IPS-NIHi11 (cell line): ENCODE measurements at regions not wholly inside any gene's neighbourhood (a gene's known extent, or its start where the extent isn't known, plus 50 kb on each side); places are given as distances from the start of the nearest gene placed in this dataset.
"Not testable (repeated sequence)": the region's sequence is repeated elsewhere in the genome, so short reads cannot be mapped to it uniquely, and the experiment has no call there.

Experiments used
- DNase-seq: peaks from one replicate; pipeline ENCODE4 v3.0.0; 2012; ENCODE audit warnings: mixed read lengths, low spot score

DNA sequence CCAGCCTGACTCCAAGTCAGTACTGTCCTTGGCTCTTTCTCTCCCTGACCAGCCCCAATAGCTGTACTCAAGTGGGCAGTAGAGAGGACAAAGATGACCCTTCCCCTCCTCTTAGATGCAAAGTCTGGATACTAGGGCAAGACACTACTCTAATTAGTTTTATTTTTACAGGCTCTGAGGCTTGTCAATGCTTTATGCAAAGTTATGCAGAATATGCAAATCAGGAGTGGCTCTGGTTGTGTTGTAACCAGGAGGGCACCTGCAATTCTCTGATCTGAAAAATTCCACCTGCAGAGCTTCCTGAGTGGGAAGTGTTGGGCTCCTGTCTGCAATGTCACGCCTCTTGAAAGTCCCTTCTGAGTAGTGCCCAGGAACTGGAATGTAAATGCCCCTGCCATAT, 201.5 kb downstream of the RGS3 start:
- no peak for DNase-seq

DNA sequence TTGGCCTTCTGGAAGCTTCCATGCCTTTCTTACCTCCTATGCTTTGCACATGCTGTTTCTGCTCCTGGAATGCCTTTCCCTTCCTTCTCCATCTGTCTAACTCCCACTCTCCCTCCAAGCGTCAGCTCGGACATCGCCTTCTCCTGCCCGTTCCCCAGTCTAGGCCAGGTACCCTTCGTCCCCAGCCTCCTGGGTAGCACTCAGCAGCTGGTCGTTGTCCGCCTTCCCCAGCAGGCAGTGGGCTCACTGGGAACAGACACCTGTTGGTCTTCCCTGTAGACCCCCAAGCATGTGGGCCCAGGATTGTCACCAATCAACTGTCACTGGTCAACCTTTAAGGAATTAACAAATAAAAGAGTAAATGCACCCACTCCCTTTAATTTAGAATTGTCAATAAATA, 202.2 kb downstream of the RGS3 start:
- no peak for DNase-seq

DNA sequence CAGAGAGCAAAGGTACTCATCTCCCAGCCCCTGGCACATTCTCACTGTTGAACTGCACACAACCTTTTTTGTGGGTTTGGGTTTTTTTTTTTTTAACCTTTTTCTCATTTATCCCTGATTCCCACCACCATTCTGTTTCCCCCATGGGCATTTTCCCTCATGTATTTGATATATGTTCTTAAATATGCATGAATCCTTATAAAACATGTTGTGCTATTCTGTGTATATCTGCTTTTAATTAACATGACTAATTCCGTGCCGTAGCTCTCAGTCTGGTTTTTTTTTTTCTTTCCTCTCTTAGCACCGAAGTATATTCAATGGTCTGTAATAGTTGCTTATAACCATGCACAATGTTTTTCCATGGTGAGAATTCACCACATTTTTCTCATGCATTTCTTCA, 204.5 kb downstream of the RGS3 start:
- DNase-seq = no peak

DNA sequence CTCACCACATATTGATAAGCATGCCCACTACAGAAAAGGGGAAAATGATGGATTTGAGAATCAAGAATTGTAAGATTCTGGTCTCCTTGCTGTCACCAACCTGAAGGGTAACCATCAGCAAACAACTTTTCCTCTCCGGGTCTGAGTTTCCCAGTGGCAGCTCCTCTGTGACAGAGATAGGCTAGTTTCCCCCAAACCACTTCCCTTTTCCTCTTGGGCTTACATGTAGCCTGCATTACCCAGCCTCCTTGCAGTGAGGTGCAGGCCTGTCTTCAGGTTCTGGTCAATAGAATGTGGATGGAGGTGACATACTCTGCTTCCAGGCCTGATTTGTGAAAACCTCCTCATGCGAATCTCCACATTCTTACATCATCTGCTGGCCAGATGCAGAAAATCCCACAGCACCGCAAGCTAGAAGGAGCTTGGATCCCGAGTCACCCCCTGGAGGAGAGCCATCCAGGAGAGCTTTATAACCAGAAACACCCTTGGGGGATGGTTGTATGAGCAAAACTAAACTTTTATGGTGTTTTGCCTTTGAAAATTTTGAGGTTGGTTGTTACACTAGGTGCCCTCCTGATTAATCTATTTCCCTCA, 206.1 kb downstream of the RGS3 start:
- DNase-seq = no peak

DNA sequence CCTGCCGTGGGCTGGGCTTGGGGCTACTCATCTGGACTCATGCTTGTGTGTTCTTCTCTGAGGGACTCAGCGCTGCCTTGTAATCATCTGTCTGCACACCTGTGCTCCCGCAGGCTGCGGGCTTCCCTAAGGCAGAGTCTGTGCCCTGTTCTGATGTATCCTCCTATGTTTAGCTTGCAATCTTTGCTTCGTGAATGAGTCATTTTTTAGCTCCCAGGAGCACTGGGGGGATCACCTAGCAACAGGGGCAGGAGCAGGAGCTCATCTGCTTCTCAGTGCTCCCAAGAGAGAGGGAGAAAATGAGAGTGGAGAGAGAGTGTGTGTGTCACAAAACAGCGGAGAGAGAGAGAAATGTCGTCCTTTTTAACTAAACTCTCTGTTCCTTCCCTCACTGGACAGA, 202.4 kb upstream of the ZNF618 start:
- DNase-seq = no peak

DNA sequence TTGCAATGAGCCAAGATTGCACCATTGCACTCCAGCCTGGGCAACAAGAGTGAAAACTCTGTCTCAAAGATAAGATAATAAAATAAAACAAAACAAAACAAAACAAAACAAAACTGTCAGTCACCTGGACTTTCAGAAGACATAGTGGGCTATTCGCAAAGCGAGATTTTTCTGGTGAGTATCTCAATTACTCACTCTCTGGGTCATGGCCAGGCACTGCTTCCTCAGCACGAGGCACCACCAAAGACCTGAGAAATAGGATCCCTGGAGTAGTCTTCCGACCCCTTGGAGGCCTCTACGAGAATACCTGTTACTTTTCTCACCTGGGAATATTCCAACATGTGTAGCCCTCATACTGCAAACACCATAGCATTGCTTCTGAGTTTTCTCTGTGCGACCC, 201.7 kb upstream of the ZNF618 start:
- DNase-seq = no peak

DNA sequence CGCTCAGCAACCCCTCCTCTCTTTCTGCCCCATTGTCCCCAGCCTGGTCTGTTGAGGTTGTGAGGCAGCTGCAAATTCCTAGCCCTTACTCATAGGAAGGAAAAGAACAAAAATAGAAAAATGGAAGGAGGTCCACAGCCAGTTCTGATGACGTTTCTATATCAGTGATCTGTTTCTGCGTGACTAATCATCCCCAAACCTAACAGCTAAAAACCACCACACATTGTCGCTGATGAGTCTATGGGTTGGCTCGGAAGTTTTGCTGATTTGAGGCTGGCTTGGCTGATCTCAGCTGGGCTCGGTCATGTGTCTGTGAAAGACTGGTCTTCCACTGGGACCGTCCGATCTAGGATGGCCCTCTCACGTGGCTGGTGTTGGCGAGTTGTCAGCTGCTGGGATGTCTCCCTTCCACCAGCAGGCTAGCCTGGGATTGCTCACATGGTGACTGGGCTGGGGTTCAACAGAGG, 200.6 kb upstream of the ZNF618 start:
- DNase-seq = no peak

DNA sequence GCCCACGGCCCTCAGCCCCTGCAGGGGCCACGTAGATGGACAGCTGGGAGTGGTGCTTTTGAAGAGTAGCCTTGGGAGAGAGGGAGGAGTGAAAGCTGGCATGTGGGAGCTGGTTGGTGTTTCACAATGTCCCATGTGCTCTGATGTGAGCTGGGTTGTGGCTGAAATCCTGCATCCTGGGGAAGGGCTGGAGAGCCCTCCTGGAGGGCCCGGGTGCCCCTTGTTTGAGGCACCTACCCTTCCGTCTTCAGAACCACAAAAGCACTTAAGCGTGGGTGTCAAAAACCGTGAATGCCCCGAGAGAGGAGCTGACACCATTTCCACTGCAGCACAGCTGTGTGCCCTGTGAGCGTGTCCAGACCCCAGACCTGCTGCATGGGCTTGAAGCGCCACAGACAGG, 199.1 kb upstream of the ZNF618 start:
- no peak for DNase-seq

DNA sequence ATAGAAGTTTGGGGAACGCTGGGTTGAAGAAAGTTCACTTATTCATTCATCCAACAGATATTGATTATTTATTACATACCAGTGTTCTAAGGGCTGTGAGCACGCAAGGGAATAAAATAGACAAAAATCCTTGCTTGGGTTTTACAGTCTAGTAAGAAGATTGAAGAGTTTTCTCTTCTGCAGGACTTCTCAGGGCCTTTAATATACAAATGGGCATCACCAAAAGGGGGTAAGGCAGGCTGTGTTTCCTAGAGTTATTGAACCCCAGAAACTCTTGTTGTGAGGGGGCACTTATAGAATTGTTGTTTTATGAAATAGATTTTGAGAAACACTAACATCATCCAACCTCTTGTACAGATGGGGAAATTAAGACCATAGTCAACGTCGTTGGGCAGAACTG, 198.5 kb upstream of the ZNF618 start:
- no peak for DNase-seq

DNA sequence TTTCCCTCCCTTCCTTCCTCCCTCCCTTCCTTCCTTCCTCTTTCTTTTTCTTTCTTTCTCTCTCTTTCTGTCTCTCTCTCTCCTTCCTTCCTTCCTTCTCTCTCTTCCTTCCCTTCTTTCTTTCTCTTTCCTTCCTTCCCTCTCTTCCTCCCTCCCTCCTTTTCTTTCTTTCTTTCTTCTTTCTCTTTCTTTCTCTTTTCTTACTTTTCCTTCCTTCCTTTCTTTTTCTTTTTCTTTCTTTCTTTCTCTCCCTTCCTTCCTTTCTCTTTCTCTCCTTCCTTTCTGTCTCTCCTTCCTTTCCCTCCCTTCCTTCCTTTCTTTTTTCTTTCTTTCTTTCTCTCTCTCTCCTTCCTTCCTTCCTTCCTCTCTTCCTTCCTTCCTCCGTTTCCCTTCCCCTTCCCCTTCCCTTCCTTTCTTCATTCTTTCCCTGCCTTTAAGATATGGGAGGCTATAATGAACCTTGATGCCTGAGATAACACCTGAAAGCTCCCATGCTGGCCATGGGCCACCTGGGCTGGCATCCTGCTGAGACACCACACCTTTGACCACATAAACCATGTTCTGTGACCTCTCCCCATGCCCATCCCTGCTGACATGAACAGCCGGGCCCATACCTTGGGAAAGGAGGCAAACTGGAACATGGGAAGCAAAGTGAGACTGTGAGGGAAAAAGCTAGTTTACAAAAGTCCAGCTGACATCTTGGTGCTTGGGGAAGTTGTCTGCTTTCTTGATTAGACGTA, 197.8 kb upstream of the ZNF618 start:
- DNase-seq = no peak

DNA sequence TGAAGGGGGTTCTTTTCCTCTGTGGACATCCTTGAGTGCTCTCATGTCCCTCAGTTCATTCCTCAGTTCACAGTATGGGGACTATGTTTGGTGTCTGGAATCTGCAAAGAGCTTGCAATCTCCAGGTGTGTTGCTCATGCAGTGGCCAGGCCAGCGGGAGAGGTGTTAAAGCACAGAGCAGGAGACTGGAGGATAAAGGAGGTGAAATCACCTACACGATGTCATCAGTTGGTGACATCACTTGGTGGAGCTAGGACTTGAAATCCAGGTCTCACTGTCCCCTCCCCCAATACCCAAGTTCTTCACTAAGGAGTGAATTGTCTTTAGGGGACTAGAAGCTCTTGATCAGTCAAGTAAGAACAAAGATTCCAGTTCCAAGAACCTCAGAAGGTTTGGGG, 197.3 kb upstream of the ZNF618 start:
- DNase-seq = no peak

DNA sequence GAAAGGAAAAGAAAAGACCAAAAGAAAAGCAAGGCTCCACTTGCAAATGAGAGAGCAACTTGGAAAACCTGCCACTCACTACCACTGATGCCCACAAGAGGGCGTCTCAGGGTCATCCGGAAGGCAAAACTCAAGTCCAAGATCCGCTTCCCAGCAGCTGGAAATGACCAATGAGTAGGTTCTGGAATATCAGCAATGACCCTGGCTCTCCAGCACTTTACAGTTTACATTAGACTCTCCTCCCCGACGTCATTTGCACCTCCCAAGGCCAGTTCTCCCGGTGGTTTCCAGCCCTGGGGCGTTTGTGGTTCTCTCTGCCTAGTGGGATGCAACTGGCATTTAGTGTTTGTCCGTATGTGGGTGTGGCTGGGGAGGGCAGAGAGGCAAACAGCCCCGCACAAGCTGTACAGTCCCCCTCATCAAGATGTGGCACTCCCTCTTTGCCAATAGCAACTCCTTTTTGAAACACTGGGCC, 193.8 kb upstream of the ZNF618 start:
- peak; percentile 80 for DNase-seq

DNA sequence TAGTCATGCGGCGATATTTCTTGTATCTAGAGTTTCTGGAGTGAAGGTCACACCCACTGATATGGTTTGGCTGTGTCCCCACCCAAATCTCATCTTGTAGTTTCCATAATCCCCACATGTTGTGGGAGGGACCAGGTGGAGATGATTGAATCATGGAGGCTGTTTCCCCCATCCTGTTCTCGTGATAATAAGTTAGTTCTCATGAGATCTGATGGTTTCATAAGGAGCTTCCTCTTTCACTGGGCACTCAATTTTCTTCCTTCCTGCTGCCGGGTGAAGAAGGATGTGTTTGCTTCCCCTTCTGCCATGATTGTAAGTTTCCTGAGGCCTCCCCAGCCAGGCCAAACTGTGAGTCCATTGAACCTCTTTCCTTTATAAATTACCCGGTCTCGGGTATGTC, 190.5 kb upstream of the ZNF618 start:
- DNase-seq = not testable (repeated sequence)

DNA sequence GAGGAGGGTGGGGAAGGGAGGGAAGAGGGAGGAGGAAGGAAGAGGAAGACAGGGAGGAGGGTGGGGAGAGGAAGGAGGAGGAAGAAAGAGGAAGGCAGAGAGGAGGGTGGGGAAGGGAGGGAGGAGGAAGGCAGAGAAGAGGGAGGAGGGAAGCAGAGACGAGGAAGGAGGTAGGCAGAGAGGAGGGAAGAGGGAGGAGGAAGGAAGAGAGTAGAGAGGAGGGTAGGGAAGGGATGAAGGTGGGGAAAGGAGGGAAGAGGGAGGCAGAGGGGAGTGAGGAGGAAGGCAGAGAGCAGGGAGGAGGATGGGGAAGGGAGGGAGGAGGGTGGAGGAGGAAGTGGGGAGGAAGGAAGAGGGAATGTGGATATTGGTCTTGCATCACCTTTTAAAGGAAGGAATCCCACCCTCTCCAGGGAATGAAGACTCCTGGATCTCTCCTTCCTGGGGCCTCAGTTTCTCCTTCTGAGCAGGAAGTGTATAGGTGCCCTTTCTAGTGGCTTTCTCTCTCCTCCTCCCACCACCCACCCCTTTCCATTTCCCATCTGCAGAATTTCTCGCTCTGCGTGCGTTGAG, 188.9 kb upstream of the ZNF618 start:
- DNase-seq = no peak

DNA sequence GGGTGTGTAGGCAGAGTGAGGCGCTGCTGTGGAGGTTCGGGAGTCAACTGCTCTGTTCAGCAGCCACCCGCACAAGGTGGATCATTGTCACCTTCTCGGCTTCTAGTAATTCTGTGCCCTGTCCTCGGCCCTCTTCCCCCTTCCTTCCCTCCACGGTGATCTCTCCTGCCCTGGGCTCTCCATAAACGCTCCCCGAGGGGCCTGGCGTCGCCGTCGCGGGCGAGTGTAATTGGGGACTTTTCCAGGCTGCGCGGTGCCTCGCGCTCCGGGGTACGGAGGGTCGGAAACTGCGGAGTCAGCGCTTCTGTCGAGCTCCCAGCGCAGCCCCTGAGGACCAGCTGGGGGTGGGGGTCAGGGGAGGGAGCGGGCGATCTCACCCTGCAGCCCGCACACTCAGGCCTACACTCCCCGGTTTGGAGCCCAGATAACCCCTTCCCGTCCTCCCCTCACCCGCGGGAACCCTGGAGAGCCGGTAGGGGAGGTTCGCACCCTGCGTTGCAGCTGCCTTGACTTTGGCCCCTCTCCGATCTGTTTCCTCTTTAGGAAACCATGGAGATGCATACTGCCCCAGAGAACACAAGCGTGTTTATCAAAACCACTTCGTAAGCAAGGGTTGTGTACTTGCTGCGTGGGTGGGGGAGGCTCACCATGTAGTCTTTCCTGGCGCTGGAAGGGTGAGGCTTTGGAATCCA, 188.3 kb upstream of the ZNF618 start:
- DNase-seq = no peak

DNA sequence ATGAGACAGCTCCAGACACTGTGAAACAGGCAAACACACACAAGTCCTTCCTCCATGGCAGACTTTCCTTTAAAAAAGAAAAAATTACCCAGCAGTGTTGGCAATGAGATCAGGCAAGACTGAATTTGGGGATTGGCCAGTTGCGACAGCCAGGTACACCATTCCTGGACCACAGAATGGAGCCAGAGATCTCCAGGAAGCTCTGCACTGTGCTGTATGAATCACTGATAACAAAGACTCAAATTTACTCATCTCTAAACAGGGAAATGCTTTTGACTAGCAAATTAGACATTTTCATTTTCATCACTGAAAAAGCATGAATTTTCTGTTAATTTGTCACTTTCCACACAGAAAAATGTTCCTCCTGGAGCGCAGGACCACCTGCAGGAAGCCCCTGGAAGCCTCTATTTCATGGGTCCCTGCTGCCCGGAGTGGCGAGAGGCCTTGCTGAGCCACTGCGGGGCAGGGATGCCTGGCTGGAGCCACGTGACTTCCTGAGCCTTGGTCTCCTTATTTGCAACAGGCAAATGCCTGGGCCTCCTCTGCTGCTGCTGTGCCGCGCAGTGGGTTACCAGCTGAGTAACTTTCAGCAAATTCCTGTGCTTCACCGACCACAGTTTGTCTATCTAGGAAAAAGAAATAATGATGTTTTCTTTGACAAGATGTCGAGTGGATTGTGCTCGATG, 185.9 kb upstream of the ZNF618 start:
- no peak for DNase-seq

DNA sequence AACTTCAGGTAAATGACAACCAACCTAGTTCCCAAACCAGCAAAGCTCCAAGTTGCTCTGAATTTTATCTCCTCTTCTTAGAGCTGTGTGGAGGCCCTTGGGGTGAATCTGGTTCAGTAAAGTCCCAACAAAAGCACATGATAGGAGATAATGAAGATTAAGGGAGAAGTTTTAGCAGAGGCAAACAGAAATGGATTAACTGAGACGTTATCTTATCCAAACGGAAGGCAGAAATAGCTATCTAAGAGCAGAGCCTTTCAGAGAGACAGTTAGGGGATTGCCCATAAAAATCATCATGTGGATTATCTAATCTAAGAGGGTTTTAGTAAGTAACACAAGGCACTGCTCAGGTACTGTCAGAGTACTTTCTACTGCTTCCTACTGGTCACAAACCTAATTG, 183.9 kb upstream of the ZNF618 start:
- no peak for DNase-seq

DNA sequence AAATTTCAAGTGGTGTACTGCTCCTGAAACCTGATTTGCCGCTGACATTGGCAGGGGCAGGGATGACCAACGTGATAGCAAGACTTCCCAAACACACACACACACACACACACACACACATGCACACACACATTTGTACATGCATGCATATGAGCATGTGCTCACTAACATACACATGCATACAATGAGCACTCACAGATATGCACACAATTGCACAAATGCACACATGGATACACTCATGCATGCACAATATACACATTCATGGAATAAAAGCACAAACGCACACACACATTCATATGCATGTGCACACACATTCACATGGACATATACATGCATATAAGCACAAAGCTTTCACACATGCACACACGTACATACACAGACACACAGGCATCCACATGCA, 181.2 kb upstream of the ZNF618 start:
- DNase-seq = no peak

DNA sequence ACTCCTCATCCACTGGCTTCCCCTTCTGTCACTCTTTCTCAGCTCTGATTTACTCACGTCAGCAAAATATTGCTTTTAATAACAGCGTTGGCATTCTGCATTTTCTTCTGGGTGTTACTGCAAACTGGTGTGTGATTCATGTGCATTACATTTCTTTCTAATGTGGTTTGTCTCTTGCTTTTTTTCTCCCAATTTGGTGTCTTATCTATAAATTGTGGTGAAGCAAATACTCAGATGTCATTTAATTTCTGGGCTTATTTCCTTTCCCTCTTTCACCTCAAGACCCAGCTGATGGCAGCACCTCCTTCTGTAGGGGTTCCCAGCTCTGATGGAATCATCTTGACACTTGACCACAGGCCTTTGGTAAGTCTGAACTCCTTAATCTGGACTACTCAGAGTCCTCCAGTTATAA, 180.7 kb upstream of the ZNF618 start:
- DNase-seq = no peak

DNA sequence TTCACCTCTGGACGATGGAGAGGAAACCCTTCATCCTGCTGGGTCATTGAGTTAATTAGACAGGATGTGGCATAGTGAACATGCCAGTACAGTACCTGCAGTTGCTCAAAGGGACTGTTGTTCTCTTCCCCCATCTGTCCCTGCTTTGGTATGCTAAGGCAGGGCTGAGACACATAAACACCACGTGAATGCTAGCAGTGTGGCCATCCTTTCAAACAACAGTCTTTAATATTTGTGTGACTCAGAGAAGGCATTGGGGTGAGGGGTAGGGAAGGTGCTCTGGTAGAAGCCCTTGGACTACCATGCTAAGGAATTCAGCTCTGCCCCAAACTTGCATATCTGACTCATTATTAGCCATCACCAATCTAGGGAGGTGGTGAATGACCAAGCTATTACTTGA, 180.2 kb upstream of the ZNF618 start:
- no peak for DNase-seq

DNA sequence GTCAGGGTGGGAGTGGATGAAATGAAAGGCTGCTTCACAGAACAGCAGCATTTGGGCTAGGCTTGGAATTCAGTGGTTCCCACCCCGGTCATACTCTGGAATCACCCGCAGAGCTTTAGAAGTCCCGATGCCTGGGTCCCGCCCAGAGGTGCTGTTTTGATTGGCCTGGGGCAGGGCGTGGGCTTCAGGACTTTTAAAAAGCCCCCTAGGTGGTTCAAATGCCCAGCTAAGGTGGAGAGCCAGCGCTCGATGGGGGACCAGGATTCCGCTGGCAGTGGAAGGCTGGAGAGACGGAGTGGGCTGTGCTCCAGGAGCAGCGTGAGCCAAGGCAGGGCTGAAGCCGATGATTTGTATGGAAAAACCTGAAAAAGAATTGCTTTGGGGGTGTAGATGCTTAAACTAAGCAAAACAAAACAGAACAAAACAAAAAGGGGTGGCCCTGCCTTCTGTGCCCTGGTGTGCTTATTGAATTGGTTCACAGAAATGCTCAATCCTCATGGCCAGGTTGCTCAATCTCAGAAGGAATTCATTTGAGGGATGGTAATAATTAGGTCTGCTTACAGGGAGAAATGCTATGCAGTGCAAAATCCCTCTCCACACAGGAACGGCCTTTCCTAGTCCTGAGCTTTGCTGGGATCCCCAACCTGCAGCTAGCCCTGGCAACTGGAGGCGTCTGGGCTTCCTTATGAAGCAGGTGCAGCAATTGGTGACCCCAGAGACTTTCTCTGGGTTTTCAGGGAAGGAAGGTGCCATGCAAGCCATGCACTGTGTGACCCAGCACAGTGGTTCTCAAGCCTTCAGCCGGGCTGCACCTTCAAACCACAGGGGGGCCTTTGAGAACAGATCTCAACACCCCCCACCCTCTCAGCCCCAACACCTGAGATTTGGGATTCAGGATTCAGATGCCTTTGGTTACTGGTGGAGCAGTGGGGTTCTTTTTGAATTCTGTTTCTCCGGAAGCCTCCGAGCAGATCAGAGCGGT, 174.0 kb upstream of the ZNF618 start:
- no peak for DNase-seq
